ENCODE measurements at regions not wholly inside any gene's neighbourhood (a gene's known extent, or its start where the extent isn't known, plus 50 kb on each side); places are given as distances from the start of the nearest gene placed in this dataset.

DNA sequence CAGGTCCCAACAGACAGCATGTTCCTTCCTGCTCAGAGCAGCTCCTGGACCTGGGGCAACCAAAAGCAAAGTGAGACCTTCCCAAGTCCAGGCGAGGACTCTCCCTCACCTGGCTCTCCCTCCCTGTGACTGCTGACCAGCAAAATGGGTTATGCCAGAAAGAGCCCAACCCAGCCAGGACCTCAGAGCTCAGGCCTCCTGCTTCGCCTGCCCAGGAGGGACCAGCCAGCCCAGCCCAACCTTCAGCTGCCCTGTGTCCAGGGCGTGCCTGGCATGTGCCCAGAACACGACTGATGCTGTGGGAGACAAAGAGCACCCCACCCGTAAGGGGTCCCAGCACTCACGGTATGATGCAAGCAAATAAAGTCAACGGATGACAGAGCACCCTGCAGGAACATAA lies 74.0 kb upstream of the CST7 start:
- Histone ChIP-seq H3K4me1 (no peaks in the 10 kb centered on the region), H3K4me3 (no peak overlapping the region), H3K9me3 (no peaks in the 10 kb centered on the region), H3K27me3 (no peaks in the 10 kb centered on the region), H3K27ac (no peak overlapping the region), H3K36me3 (no peaks in the 10 kb centered on the region)
- intact Hi-C loops (cut with DNase I) = no loop called here
- no peak for DNase-seq (ENCODE audit: low spot score in 2 of 2)
- TF ChIP-seq, protein P1, sequence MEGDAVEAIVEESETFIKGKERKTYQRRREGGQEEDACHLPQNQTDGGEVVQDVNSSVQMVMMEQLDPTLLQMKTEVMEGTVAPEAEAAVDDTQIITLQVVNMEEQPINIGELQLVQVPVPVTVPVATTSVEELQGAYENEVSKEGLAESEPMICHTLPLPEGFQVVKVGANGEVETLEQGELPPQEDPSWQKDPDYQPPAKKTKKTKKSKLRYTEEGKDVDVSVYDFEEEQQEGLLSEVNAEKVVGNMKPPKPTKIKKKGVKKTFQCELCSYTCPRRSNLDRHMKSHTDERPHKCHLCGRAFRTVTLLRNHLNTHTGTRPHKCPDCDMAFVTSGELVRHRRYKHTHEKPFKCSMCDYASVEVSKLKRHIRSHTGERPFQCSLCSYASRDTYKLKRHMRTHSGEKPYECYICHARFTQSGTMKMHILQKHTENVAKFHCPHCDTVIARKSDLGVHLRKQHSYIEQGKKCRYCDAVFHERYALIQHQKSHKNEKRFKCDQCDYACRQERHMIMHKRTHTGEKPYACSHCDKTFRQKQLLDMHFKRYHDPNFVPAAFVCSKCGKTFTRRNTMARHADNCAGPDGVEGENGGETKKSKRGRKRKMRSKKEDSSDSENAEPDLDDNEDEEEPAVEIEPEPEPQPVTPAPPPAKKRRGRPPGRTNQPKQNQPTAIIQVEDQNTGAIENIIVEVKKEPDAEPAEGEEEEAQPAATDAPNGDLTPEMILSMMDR (IDR thresholded peaks at IDR 0.05) = no peak

- Histone ChIP-seq H3K4me1 (no peaks in the 10 kb centered on the region), H3K27me3 (no peaks in the 10 kb centered on the region), H3K9me3 (peaks cover 0 to 2% of the 10 kb centered on the region in 2 donors), H3K36me3 (no peaks in the 10 kb centered on the region), H3K27ac (no peak overlapping the region), H3K4me3 (no peak overlapping the region)
- no peak for DNase-seq (ENCODE audit: low spot score in 2 of 2)
- TF ChIP-seq, protein P1 (IDR thresholded peaks at IDR 0.05) = no peak
- intact Hi-C loops (cut with DNase I) = no loop called here
These were observed 71.4 kb upstream of the CST7 start for GRCh38 chr20:24877652-24878051.

DNA sequence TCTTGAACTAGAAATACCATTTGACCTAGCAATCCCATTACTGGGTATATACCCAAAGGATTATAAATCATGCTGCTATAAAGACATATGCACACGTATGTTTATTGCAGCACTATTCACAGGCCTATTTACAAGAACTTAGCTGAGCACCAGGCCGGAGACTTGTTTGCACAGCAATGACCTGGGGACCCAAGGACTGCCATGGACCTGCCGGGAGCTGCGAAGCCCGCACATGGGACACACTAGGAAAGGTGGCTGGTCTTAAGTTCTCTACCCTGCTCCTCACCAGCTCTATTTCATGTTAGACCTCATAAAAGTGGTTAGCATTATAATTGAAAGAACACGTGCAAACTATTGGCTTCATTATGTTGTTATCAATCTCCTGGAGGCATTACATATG lies 70.4 kb upstream of the CST7 start:
- DNase-seq (ENCODE audit: low spot score in 2 of 2) = no peak
- Histone ChIP-seq H3K9me3 (peaks cover 0 to 5% of the 10 kb centered on the region in 2 donors), H3K4me1 (no peaks in the 10 kb centered on the region), H3K36me3 (no peaks in the 10 kb centered on the region), H3K27ac (no peak overlapping the region), H3K4me3 (no peak overlapping the region), H3K27me3 (no peaks in the 10 kb centered on the region)
- TF ChIP-seq, protein P1 (IDR thresholded peaks at IDR 0.05) = no peak
- intact Hi-C loops (cut with DNase I) = no loop called here

DNA sequence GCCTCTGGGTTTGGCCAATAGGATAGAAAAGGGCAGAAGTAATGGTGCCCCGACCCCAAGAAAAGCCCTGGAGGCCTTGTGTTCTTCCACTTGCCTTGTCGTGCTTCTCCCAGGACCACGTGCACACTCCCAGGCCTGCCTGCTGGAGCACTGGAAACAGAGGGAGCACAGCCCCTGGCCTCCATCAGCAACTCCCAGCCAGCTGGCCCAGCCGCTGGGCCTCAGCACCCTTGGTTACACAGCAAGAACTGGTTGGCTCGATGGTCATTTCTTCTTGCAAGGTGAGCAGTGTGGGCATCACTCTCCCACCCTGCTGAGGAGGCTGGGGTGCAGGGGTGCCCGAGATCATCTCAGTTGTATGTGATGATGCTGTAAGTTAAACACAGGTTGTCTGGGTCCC lies 69.2 kb upstream of the CST7 start:
- intact Hi-C loops (cut with DNase I) = no loop called here
- Histone ChIP-seq H3K9me3 (peaks cover 0 to 10% of the 10 kb centered on the region in 2 donors), H3K27me3 (no peaks in the 10 kb centered on the region), H3K4me1 (no peaks in the 10 kb centered on the region), H3K4me3 (no peak overlapping the region), H3K27ac (no peak overlapping the region), H3K36me3 (no peaks in the 10 kb centered on the region)
- TF ChIP-seq, protein P1 (IDR thresholded peaks at IDR 0.05) = no peak
- no peak for DNase-seq (ENCODE audit: low spot score in 2 of 2)

- Histone ChIP-seq H3K36me3 (no peaks in the 10 kb centered on the region), H3K27ac (no peak overlapping the region), H3K4me3 (no peak overlapping the region), H3K9me3 (peaks cover 0 to 10% of the 10 kb centered on the region in 2 donors), H3K27me3 (no peaks in the 10 kb centered on the region), H3K4me1 (no peaks in the 10 kb centered on the region)
- no peak for DNase-seq (ENCODE audit: low spot score in 2 of 2)
- intact Hi-C loops (cut with DNase I) = no loop called here
- TF ChIP-seq, protein P1 (IDR thresholded peaks at IDR 0.05) = no peak
These were observed 68.7 kb upstream of the CST7 start for GRCh38 chr20:24880356-24880755.

GRCh38 chr20:24890286-24890685 lies 58.8 kb upstream of the CST7 start:
- Histone ChIP-seq H3K9me3 (no peaks in the 10 kb centered on the region), H3K27ac (no peak overlapping the region), H3K4me3 (no peak overlapping the region), H3K36me3 (no peaks in the 10 kb centered on the region), H3K4me1 (no peaks in the 10 kb centered on the region), H3K27me3 (no peaks in the 10 kb centered on the region)
- TF ChIP-seq, protein P1 (IDR thresholded peaks at IDR 0.05) = no peak
- intact Hi-C loops (cut with DNase I) = no loop called here
- DNase-seq (ENCODE audit: low spot score in 2 of 2) = no peak
